ENCODE measurements at regions not wholly inside any gene's neighbourhood (a gene's known extent, or its start where the extent isn't known, plus 50 kb on each side); places are given as distances from the start of the nearest gene placed in this dataset.

DNA sequence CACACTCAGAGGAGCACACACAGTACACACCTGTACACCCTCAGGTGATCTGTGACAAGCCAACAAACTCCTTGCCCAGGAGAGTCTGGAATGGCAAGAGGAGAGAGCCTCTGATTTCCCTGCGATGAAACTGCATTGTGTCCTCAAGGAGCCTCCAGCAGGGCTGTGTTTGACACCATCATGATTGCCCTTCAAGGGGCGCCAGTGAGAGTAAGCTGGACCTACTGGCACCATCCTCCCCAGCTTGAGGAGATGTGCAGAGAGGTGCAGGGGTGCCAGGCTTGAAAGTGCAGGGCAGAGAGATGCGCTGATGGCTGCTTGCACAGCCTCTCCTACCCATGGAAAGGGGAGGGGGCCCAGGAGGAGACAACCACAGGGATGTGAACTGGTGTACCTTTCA, 188.8 kb upstream of the CADM1 start:
- TF ChIP-seq, protein P1, sequence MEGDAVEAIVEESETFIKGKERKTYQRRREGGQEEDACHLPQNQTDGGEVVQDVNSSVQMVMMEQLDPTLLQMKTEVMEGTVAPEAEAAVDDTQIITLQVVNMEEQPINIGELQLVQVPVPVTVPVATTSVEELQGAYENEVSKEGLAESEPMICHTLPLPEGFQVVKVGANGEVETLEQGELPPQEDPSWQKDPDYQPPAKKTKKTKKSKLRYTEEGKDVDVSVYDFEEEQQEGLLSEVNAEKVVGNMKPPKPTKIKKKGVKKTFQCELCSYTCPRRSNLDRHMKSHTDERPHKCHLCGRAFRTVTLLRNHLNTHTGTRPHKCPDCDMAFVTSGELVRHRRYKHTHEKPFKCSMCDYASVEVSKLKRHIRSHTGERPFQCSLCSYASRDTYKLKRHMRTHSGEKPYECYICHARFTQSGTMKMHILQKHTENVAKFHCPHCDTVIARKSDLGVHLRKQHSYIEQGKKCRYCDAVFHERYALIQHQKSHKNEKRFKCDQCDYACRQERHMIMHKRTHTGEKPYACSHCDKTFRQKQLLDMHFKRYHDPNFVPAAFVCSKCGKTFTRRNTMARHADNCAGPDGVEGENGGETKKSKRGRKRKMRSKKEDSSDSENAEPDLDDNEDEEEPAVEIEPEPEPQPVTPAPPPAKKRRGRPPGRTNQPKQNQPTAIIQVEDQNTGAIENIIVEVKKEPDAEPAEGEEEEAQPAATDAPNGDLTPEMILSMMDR (IDR thresholded peaks at IDR 0.05): no peak
- no peak for TF ChIP-seq ZFX (IDR thresholded peaks at IDR 0.05; ENCODE audit: borderline replicate concordance)

Data from 22Rv1 (cell line).